ENCODE measurements at regions not wholly inside any gene's neighbourhood (a gene's known extent, or its start where the extent isn't known, plus 50 kb on each side); places are given as distances from the start of the nearest gene placed in this dataset.

DNA sequence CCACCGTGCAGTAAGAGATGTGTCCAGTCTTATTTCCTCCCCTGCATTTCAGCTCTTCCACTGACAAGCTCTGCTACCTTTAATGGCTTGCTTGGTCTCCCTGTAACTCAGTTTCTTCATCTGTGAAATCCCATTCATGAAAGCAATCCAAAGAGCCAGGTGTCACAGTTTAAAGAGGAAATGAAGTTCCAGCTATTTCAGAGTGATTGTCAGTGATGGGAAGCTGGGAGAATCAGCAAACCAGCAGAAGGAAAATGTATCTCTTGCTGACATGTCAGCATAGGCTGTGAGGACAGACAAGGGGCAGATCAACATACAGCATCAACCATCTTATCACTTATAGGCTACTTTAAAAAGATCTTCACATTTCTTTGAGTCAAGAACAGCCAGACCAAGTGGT, 445.3 kb downstream of the ADRA2A start:
- no peak for DNase-seq

- no peak for DNase-seq
Observed at GRCh38 chr10:111522551-111522950, 445.7 kb downstream of the ADRA2A start.

GRCh38 chr10:111523016-111523415, 446.2 kb downstream of the ADRA2A start:
- DNase-seq, result no peak

DNA sequence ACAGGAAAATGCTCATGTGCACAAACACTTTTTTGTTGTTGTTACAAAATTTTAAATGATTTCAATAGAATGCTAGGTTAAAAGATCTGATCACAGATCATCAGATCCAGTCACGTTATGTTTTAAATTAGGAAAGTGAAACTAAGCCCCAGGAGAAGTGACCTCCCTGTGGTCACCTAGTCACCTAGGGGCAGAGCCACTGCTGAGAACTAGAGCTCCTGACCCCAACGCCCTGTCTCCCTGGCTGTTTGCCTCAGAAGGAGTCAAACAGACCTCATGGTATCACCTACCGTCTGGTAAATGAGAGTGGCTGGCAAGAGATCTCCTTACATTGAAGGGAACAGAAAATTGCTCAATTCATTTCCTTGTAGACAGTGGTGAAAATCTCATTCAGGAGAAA, 447.3 kb downstream of the ADRA2A start:
- no peak for DNase-seq

DNA sequence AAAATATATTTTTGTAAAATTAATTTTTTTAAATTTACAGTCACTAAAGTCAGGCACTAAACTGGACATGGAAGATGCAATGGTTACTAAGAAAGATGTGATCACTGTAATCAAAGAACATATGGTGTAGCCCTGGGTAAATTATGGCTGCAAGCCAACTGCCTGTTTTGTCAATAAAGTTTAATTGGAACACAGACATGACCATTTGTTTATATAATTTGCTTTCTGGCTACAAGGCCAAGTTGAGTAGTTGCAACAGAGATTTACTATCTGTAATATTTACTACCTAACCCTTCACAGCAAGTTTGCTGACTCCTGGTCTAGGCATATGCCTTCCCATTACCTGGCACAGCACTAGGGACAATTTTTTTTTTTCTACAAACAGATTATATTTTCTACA, 448.9 kb downstream of the ADRA2A start:
- no peak for DNase-seq

GRCh38 chr10:111531690-111532089, 454.9 kb downstream of the ADRA2A start:
- no peak for DNase-seq

DNA sequence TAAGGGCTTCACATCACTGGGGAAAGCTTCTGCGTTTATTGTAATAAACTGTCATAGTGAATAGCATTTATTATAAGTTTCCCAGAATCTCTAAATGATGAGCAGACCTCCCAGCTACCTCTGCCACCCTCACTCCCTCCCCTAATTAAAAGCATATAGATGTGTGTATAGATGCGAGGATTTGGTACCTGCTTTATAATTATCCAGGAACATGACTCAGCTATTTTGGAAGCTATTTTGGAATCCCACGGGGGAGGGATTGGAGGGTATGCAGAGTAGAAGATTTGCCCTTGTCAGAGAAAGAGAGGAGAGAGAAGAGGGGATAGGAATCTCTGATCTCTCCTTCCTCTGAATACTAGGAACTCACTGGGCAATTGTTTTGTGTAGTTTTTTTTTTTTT, 455.3 kb downstream of the ADRA2A start:
- no peak for DNase-seq

DNA sequence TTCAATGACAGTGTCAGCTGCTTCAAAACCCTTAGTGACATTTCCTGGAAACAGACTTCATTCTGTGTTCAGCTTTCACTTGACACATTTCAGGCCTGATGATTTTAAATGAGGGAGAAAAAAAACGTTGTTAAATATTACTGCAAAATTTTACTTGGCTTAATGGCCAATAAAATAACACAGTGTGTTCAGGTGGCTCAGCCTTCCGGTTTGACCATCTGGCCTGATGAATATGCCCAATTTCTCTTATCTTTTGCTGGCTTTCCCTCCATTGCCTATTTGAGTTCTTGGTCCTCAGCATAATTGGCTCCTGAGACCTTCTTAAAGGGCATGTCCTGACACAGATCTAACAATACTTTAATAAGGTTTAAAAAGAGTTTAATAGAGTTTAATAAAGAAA, 462.4 kb downstream of the ADRA2A start:
- no peak for DNase-seq

- DNase-seq, result no peak
Observed at GRCh38 chr10:111543854-111544253, 467.0 kb downstream of the ADRA2A start.

DNA sequence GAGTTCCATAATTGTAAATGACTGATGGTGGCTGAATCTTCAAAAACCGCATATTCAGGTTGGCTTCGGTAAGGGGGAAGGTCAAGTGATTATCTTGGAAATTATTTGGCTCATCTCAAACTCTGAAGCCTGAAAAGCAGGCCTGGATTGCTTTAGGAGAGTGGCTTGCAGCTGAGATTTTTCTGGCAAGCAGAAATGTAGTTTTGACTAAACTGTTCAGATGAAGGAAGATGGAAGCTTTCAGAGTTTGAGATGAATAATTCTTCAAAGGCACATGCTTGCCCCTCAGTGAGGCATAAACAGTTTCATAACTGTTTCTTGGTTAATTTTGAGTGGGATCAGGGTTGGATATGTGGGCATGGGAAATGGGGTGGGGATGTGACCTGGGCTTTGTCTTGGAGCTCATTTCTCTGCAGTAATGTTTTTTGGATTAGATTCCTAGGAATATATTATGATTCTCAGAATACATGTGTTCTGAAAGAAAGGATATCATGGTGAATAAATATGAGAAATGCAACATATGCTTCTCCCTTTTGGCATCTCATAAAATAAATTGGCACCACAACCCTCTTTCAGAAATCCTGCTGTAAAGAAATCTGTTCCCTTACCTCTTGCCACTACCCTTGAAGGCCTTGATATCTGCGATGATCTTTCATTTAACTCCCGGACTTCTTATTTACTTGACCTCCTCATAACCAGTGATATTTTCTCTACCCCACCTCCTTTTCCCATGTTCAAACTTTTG, 469.2 kb downstream of the ADRA2A start:
- no peak for DNase-seq

GRCh38 chr10:111548084-111548726, 471.4 kb downstream of the ADRA2A start:
- no peak for DNase-seq

- no peak for DNase-seq
Observed at GRCh38 chr10:111551001-111551400, 474.2 kb downstream of the ADRA2A start.

- no peak for DNase-seq
Observed at GRCh38 chr10:111556666-111557065, 479.8 kb downstream of the ADRA2A start.

DNA sequence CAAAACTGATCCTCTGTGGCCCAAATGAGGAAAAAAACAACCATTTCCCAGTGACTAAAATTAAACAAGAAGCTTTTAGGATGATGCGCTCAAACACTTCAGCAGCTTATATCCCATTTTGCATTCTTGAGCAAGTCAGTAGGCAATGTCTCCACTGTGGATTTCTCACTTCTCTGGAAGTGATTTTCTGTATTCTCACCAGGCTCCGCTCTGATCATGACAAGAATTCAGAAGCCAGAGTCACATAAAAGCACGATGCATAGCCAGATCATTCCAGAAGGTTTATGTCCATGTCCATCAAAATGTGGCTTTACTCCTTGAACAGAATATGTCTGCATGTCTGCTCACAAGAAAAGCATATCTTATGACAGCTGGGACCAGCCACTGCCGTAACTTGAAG, 481.4 kb downstream of the ADRA2A start:
- DNase-seq, result no peak

- no peak for DNase-seq
Observed at GRCh38 chr10:111560027-111560426, 483.2 kb downstream of the ADRA2A start.

DNA sequence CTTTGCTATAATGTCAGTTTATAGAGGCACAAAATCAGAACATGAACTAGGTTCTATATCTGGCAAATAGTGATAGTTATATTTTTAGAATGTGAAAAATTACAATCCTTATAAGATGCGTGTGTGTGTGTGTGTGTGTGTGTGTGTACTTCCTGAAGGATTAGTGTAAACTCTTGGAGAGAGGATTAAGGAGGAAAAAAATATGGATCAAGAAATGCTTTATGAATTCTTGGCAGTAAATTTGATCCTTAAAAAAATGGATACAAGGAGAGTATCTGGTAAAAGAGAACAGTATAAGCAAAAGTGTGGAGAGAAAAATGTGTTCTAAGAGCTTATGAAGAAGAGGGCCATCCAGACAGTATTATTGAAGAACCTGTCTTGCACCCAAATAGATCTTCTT, 484.3 kb downstream of the ADRA2A start:
- DNase-seq, result no peak

DNA sequence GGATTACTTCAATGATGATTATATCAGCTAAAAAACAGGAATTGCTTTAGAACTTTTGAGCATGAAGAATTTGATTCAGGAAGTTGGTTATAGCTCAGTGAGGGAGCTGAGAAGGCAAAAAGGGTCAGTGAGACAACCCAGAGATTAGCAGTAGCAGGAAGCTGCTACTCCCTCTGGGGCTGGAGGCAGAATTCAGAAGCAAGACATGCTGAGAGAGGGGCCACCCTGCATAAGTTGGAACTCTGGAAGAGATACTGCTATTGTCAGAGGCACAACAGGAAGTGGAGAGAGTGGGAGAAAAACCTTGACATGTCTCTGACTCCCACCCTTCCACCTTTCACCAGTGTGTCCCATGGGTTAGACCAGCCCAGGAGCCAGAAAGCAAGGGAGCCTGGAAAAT, 488.7 kb downstream of the ADRA2A start:
- no peak for DNase-seq

DNA sequence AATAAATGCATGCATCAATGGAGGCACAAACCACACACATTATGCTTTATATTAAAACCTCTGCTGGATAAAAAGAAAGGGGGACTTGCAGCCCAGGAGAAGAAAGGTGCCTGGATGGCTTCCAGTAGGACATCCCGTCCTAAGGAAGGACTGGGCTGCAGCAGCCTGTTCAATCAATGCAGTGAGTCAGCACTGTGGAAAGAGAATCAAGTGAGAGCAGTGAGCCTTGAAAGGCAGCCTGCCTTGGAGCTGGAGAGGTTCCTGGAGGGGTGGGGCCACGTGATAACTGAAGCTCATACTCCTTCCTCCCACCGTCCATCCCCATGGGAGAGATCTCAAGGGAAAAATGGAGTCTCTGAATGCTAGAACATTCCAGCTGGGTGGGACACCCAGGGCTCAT, 501.2 kb downstream of the ADRA2A start:
- DNase-seq, result no peak

- no peak for DNase-seq
Observed at GRCh38 chr10:111579473-111579872, 502.6 kb downstream of the ADRA2A start.

DNA sequence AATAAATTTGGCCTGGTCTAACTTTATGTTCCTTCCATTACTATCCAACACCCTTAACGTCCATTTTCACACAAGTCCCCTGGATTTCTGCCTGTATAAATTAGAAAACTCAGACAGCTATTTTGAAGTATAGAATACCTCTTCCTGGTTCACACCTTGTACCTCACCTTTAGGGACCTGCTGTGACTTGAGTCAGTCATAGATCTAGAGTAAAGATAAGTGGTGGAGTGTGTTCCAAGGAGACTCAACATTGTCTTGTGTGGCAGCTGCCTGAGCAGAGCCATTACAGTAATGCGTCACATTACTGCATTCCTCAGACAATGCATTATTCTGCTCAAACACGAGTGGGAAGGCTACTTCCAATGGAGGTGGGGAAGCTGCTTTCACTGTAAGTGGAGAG, 513.9 kb downstream of the ADRA2A start:
- no peak for DNase-seq

DNA sequence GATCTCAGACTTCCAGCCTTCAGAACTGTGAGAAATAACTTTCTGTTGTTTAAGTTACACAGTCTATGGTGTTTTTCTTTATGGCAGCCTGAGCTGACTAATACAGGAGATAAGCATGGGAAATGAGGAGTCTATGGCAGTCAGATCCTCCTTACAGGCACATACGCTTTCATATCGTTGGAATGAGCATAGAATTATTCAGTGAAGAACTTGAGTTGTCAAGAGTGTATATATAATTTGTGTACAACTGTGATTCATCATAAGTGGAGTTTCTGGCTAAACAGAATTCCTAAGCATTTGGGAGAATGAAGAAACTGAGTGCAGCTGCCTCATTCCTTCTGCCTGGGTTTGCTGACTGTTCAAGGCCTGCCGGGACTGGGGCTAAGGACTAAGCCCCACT, 516.7 kb downstream of the ADRA2A start:
- no peak for DNase-seq

GRCh38 chr10:111595173-111595572, 518.3 kb downstream of the ADRA2A start:
- no peak for DNase-seq

DNA sequence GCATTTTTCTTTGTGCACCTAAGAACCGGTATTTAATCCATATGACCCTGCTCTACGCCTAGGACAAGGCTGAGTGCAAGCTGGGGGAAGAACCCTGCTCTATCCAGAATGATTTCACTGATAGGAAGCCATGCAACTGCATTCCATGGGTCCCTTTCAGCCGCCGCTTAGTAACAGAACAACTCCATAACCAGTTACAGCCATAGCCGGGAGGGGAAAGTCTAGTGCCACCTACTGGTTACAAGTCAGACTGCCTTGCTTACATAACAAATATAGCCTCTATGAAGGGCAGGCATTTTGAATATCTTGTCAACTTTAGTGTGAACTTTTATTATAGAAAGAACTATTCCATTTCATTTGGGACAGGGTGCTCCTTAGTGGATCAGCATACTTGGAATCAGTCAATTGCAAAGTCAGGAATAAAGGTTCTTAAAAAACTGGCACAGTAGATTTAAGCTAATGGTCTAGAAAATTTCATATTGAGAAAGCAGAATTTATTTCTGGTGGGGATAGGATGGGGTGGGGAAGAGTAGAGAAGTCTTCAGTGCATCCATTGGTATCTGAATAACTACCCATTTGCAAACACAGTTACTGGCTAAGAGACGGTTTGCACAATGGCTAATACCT, 521.7 kb downstream of the ADRA2A start:
- peak; percentile 42 for DNase-seq

- no peak for DNase-seq
Observed at GRCh38 chr10:111599943-111600342, 523.1 kb downstream of the ADRA2A start.
